ENCODE measurements at regions not wholly inside any gene's neighbourhood (a gene's known extent, or its start where the extent isn't known, plus 50 kb on each side); places are given as distances from the start of the nearest gene placed in this dataset.
"Not testable (repeated sequence)": the region's sequence is repeated elsewhere in the genome, so short reads cannot be mapped to it uniquely, and the experiment has no call there.

DNA sequence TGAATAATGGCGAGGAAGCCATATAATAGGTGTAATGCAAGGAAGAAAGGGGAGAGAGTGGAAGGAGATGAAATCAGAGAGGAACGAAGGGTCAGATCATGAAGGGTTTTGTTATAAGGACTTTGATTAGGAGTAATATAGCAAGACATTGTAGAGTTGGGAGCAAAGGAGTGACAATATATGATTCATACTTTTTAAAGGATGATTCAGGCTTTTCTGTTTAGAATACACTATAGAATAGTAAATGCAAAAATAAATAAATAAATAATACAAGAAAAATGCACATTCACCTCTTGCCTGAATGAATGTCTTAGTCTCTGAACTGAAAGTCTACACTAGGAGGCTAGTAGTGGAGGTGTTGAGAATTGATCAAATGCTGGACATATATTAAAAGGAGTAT lies 1524.4 kb upstream of the AGA start:
- no peak for DNase-seq (ENCODE audit: low spot score)

DNA sequence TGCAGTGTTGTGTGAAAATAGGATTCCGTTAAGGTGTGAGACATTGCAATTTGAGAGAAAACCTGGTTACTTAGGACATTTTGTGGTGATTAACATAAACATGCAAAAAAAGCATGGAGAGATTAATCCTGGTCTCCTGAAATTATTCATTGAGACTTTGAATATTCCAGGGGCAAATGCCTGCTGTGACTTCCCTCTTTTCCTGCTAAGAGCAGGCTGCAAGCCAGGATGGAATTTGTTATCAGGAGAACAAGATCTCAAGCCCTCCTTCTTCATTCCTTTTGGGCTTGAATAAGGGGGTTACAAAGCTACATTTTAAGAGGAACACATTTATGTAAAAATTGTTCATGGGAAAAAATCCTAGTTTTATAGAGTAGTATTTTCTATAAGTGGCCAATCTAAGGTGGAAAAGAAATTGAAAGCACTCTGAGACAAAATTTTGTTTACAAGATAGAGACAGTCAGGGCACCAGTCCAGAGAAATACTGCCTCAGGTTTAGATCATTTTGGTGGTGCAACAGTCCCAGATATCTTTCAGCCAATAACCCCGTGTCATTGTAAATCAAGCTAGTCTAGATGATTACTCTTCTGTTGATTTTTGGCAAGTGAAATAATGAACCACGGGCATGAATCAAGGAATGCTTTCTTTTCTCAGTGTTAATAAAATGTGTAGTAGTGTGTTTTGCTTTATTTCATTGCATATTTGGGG lies 1528.3 kb upstream of the AGA start:
- DNase-seq (ENCODE audit: low spot score): no peak

DNA sequence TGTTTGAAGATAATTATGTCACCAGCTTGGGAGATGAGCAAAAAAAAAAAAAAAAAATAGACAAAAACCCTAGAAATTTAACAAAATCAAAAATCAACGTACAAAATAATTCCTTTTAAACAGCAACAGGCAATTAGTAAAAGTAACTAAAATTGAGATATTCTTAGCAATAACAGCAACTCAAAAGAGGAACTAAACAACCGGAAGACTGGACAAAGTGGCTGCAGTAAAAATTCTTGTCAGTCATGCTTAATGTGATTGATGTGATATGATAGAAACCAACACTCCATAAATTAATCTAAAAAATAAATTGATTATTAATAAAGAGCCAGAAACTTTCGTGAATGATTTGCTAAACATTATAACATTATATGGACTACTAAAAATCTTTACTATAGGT lies 1534.6 kb upstream of the AGA start:
- no peak for DNase-seq (ENCODE audit: low spot score)

DNA sequence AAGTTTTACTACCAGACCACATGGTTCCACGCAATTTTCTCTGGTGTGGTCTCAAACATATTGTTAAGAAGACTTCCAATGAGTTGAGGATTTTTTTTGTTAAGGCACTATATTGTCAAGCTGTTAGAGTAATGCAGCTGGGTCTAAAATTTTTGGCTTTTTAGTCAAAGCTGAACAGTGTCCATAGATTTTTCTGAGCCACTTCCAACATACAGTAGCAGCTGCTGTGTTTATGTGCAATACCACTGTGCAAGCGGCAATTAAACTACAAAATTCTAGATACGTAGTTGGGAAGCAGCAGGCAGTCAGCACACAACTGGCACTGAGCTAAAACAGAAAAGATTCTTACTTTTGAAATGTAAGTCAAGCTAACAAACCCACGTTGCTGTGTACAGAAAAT lies 1551.1 kb upstream of the AGA start:
- no peak for DNase-seq (ENCODE audit: low spot score)

DNA sequence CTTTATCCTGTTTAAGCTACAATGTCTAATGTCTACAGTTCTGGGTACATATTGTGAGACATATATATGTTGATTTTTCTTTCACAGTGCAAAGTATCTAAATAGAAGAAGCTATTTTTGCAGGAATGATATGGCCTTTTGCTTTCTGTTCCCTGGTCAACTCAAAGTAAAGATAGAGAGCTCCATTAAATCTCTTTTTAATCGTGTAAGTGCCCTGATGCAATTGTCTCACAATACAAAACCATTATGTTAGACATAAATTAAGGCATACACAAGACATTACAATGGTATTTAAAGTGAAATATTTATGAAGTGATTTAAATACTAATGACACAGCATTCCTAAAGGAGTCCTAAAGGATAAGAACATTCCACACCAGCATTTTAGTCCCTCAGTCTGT lies 1559.7 kb upstream of the AGA start:
- no peak for DNase-seq (ENCODE audit: low spot score)

DNA sequence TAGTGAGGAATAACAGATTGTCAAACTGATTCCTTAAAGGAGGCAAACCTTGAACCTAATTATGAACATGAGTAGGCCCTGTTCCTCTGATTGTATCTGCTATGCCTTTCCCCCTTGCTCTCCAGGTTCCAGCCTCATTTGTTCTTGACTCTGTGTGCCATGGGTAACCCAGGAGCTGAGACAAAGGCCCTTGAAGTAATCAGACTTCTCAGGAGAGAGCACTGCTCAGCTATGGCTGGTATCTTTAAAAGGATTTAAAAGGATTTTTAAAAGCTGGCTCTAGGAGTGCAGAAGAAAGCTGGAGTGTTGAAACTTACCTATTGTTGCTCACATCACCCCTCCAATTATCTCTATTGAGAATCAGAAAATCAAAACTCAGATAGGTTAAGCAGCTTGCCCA lies 1565.5 kb upstream of the AGA start:
- no peak for DNase-seq (ENCODE audit: low spot score)

DNA sequence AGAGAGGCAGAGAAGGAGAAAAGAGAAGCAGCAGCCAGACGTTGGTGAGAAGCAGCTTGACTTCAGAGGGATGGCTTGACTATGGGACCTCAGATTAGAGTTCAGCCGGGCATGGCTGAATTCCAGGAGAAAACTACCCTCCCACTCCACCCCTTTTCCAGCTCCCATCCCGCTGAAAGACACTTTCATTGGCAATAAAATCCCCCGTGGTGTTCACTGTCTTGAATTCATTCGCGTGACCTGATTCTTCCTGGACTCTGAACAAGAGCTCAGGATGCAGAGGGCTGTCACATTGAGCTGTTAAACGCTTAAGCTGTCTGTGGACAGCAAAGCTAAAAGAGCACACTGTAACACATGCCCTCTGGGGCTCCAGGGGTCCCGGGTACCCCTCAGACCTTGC lies 1575.3 kb upstream of the AGA start:
- DNase-seq (ENCODE audit: low spot score): no peak

DNA sequence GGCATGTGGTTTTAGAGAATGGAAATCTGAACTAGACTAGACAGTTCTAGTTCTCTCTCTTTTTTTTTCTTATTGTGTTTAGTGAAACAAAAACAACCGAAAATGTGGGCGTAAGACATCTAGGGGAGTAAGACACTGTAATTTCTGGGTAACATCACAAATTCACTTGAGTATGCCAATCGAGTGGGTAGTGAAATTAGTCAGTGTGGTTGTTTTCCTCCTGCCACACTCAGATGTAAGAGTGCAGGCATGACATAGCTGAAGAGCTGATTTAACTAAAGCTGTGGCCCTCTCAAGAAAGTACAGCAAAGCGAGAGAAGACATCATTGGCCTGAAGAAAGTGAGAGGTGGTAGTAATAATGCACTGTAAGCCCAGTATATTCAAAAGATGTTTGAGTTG lies 1585.3 kb upstream of the AGA start:
- DNase-seq (ENCODE audit: low spot score): no peak

DNA sequence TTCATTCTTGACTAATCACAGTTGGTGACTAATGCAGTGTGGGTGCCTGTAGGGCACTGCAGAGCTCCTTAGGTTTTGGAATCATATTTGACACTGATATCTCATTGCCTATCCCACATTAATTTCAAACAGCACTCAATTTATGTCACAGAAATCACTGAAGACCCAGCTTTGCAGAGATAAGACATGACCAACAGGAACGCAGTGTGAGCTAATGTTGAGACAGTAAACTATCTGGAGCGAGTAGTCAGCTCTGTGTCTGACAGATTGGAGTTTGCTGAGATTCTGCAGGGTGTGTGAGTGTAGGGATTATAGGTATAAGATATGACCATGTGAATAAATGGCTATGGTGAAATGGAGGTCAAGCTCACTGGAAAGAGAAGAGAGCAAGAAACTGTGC lies 1586.1 kb upstream of the AGA start:
- no peak for DNase-seq (ENCODE audit: low spot score)

DNA sequence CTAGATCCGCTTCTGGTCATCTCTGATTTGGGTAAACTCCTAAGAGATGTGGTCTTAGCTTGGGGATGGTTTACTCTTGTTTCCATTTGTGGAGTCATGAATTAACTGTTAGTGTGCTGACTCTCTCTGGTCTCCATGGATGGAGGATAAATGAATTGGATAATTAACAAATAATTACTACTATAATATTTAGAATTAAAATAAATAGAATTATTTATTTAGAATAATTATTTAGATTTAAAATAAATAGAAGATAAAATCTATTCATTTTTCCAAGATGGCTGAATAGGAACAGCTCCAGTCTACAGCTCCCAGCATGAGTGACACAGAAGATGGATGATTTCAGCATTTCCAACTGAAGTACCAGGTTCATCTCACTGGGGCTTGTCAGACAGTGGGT lies 1587.4 kb upstream of the AGA start:
- no peak for DNase-seq (ENCODE audit: low spot score)

DNA sequence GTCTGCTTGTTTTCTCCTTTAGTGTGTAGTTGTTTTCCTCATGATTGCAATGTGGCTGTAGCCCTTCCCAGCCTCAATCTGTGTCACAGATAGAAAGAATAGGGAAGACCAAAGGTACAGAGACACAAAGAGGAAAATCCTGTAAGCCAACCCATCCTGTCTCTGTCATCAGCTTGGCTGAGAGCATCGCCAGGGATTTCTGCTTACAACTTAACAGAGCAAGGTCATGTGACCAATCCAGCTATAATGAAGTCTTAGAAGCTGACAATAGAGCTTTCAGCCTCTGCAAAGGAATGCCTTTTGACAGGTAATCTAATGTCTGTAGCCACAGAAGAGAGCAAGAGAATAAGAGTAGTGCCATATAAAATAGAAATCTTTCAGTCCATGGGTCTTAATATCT lies 1598.0 kb upstream of the AGA start:
- no peak for DNase-seq (ENCODE audit: low spot score)

DNA sequence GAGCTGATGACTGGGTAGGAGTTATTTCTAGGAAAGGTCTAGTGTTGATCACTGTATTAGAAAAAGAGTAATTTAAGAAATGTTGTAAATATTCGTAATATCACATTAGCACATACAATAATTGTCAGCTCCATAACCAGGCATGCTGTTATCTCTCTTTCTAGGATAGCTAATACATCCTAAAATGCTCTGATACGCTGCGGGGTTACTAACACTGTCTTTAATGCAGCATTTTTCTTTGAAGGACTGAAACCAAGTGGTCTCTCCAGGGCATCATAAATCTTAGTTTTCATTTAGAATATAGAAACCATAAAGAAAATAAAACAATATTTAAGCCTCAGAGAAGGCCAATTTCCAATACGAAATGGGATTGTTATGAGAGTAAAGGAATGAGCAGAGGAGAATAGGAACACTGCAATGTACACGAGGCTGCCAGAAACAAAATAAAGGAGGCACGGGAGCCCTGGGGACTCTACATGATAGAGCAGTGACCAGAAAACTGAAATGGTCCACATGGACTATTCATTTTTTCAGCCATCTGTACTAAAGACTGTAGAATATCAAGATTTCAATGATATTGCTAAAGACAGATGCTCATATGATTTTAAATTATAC lies 1606.7 kb upstream of the AGA start:
- DNase-seq (ENCODE audit: low spot score): no peak

DNA sequence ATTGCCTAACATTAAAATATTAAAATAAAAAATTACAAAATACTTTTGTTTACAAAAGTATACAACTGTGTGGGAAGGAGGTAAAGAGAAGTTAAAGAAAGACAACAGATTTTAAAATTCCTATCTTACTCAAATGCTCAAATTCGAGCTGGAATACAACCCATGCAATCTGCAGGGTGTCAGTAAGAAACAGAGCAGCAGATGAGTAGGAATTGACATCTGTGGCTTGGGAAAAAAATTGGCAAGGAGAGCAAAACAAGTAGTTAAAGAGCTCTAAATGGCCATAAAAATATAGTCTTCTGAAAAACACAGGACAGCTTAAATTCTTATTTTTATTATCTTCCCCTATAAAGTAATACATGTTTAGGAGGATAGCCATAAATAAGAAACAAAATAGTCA lies 1609.0 kb upstream of the AGA start:
- DNase-seq (ENCODE audit: low spot score): no peak

DNA sequence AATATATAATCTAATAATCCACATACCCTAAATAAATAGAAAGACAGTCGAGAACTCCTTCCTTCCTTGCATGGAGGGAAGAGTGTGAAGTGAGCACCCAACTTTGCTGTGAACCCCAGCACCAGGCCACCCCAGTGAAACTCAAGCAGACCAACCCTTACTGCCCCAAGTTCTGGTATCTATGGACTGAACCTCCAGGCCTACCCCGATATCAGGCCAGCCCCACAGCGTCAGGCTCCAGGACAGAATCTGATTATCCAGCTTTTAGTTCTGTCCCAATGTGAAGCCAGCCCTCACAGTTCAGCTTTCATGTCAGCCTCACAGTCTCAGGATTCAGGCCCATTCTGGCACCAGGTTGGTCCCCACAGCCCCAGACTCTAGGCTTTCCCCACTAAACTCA lies 1617.2 kb upstream of the AGA start:
- DNase-seq (ENCODE audit: low spot score): no peak

DNA sequence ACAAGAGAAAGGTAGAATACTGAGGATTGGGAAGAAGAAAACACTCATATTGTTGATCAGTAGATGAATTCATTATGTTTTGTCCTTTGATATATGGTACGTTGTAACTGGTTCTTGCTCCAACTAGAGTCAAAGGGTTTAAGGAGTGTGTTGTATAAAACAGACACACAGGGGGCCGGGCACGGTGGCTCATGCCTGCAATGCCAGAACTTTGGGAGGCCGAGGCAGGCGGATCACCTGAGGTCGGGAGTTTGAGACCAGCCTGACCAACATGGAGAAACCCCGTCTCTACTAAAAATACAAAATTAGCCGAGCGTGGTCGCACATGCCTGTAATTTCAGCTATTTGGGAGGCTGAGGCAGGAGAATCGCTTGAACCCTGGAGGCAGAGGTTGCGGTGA lies 1624.0 kb upstream of the AGA start:
- not testable (repeated sequence) for DNase-seq (ENCODE audit: low spot score)

DNA sequence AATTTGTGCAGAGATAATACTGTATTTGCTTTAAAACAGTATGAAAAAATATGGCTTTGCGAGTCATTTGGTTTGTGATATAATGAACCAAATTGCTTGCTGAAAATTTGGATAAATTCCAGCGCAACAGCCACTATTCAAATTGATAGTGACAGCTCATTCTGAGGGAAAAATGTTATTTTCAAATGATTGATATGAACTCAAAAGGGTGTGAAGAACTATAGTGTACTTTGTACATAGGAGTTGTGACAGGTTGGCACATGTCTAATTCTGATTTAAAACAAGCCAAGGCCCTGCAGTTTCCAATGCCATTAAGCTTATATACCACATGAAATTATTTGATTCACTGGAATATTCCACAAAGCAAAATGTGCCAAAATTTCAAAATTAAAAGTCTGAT lies 1628.9 kb upstream of the AGA start:
- no peak for DNase-seq (ENCODE audit: low spot score)

DNA sequence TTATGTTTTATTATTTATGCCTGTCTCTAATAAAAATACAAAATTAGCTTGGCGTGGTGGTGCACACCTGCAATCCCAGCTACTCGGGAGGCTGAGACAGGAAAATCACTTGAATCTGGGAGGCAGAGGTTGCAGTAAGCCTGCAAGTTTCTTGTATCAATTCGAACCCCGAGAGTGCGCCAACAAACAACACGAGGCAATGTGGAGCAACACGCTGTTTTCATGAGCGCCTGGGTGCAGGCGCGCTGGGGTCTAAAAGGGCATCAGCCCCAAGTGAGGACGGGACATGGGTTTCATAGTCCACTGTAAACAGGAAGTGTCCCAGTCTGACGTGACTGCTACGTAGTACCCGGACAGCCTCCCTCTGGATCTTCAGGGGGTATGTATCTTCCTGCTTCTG lies 1634.6 kb upstream of the AGA start:
- no peak for DNase-seq (ENCODE audit: low spot score)

DNA sequence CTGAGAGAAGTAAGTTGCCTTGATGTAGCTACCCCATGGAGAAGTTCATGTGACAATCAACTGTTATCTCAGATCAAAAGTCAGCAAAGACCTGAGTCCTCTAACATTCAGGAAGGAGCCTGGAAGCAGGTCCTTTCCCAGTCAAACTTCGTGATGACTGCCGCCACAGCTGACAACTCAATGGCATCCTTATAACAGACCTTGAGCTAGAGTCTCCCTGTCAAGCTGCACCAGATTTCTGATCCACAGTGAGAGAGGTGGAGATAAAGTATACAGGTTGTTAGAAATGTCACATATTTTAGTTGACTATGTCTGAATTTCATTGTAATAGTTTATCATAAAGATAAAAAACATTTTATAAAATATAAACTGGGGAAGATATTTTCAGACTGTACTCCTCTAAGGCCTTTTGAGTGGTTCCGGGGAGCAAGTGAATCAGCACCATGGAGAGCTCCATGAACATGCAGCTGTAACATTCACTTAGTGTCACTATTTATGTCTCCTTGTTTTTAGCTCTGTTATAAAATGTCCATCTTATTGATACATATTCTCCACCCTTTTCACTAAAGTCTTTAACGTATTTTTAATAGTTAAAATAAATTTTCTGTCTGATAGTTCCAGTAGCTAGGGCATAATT lies 1653.5 kb upstream of the AGA start:
- DNase-seq (ENCODE audit: low spot score): peak; percentile 4

DNA sequence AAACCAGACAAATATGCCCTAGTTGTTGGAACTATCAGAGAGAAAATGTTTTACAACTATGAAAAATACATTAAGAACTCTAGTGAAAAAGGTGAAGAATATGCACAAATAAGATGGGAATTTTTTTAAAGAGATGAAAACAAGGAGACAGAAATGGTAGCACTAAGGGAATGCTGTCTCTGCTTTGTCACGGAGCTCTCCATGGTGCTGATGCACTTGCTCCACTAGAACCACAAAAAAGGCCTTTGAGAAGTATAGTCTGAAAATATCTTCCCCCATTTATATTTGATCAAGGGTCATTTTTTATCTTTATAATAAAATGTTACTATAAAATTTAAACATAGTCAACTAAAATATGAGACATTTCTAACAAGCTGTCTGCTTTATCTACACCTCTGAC lies 1655.5 kb upstream of the AGA start:
- no peak for DNase-seq (ENCODE audit: low spot score)

DNA sequence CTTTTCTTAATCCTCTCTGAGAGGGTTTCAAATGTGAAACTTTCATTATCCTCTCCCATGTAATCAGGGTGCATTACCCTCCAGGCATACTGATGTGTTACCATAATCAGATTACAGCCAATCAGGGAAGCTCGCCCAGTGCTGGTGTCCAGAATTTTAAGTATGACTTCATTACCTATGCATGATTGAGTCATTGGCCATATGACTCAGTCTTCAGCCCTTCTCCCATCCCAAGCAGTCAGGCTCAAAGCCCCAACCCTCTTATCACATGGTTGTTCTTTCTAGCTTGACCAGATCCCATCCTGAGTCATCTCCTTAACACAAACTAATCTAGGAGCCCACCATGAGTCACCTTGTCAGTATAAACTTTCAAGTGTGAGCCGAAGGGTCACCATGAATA lies 1668.1 kb upstream of the AGA start:
- peak; percentile 50 for DNase-seq (ENCODE audit: low spot score)

DNA sequence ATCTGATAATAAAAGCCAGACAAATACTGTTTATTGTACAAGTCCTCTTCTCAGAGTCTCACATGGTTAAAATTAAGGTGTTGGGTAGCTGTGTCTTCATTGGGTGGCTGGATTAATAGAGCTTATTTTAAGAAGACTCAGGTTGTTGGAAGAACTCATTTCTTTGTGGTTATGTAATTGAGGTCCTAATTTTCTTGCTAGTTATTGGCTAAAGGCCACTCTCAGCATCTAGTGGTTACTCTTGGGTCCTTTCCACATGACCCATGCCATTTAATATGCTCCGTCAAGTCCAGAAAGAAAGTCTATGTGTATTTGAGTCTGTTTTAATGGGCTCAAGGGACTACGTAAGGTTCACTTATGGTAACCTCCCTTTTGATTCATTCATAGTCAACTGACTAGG lies 1668.6 kb upstream of the AGA start:
- DNase-seq (ENCODE audit: low spot score): peak; percentile 3

DNA sequence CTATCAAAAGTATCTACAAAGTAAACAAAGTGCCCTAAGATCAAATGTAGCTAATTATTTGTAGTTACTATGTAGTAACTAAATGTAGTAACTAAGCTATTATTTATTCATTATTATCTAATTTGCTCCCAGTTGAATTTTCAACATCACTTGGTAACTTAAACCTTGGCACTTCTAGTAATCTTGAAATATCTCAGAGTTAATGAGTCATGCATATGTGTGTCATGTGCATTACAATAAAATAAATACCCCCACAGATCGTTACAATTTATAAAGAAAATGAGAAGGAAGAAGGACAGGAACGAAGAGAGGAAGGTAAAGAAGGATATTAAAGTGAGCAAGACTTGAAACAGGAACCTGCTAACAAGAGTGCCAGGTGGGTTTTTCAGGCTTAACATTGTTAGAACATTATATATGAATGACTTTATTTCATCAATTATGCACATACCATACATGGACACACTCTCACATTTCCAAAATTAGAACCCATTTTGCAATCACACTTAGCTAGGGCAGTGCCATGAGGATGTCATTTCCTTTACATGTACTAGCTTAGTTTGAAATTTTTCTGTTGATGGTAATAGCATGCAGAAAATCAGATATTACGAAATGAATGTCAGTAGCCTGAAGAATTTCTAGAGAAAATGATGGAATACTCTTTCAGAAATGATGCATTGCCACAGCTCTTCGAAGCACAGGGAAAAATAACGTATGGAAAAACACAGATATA lies 1670.4 kb upstream of the AGA start:
- DNase-seq (ENCODE audit: low spot score): no peak

DNA sequence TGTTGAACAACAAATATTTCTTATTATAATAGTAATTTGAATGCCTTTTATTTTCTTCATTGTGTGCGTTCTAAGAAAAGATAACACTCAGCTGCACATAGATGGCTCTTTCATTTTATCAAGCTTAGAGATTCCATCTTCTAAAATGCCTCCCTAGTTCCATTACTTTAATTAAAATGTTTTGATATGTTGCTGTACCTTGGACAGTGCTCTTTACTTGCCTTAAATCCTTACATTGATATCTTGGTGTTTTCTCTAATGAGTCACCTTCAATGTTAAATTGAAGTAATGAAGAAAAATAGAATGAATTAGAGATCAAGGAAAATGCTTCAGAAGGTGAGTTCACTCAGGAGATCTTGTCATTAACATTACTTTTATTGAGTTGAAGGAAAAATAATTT lies 1672.4 kb upstream of the AGA start:
- DNase-seq (ENCODE audit: low spot score): no peak
